Loucy (cell line): ENCODE measurements at regions not wholly inside any gene's neighbourhood (a gene's known extent, or its start where the extent isn't known, plus 50 kb on each side); places are given as distances from the start of the nearest gene placed in this dataset.
"Not testable (repeated sequence)": the region's sequence is repeated elsewhere in the genome, so short reads cannot be mapped to it uniquely, and the experiment has no call there.

Experiments used
- H2AFZ ChIP-seq: fragments of 200-600 bp; sonication (generic); 2 replicates; pipeline ENCODE4 v1.6.0; 2016; ENCODE audit warnings: antibody characterized with exemption, mild to moderate bottlenecking, low read length, moderate library complexity
- H3F3A ChIP-seq: fragments of 200-600 bp; 2 replicates; pipeline ENCODE4 v1.6.0; 2016; ENCODE audit warnings: antibody characterized with exemption, low read depth, mild to moderate bottlenecking
- H3K27me3 ChIP-seq: fragments of 200-600 bp; sonication (generic); 2 replicates; pipeline ENCODE4 v1.6.1; 2014; ENCODE audit warnings: low read length, mild to moderate bottlenecking; ENCODE audit not compliant: insufficient read depth, poor library complexity, severe bottlenecking
- H3K36me3 ChIP-seq: fragments of 200-600 bp; sonication (generic); 2 replicates; pipeline ENCODE4 v1.6.1; 2016; ENCODE audit warnings: low read length; ENCODE audit not compliant: insufficient read depth
- H3K4me1 ChIP-seq: fragments of 200-600 bp; sonication (generic); 2 replicates; pipeline ENCODE4 v1.5.1; 2014; ENCODE audit warnings: low read length, mild to moderate bottlenecking; ENCODE audit not compliant: insufficient read depth, poor library complexity, severe bottlenecking
- H3K4me2 ChIP-seq: fragments of 200-600 bp; sonication (generic); 2 replicates; pipeline ENCODE4 v1.6.0; 2014; ENCODE audit warnings: antibody characterized with exemption, low read length, low read depth, mild to moderate bottlenecking; ENCODE audit not compliant: poor library complexity, severe bottlenecking
- H3K4me3 ChIP-seq: fragments of 200-600 bp; sonication (generic); 2 replicates; pipeline ENCODE4 v1.5.1; 2014; ENCODE audit warnings: low read length, mild to moderate bottlenecking, mixed read lengths; ENCODE audit not compliant: poor library complexity, severe bottlenecking
- H3K79me2 ChIP-seq: fragments of 200-600 bp; sonication (generic); 2 replicates; pipeline ENCODE4 v1.6.1; 2014; ENCODE audit warnings: low read length; ENCODE audit not compliant: insufficient read depth
- H3K9ac ChIP-seq: fragments of 200-600 bp; sonication (generic); 2 replicates; pipeline ENCODE4 v1.6.0; 2014; ENCODE audit warnings: mild to moderate bottlenecking, low read depth, low read length, moderate library complexity; ENCODE audit not compliant: poor library complexity, severe bottlenecking
- H3K9me2 ChIP-seq: fragments of 200-600 bp; sonication (generic); replicated peaks from 2 replicates; pipeline ENCODE4 v1.6.1; 2016; ENCODE audit warnings: low read depth, low read length, mixed read lengths
- H3K9me3 ChIP-seq: fragments of 200-600 bp; sonication (generic); 2 replicates; pipeline ENCODE4 v1.6.1; 2014; ENCODE audit warnings: mild to moderate bottlenecking, antibody characterized with exemption, low read length, low read depth; ENCODE audit not compliant: insufficient read depth
- H4K20me1 ChIP-seq: fragments of 200-600 bp; sonication (generic); 2 replicates; pipeline ENCODE4 v1.6.0; 2014; ENCODE audit warnings: antibody characterized with exemption, low read length, mild to moderate bottlenecking; ENCODE audit not compliant: insufficient read depth, poor library complexity, severe bottlenecking
- CTCF ChIP-seq: fragments of 200-600 bp; sonication (generic); conservative IDR thresholded peaks from 2 replicates; pipeline ENCODE4 v1.5.1; 2014; ENCODE audit warnings: mild to moderate bottlenecking, antibody characterized with exemption, low read length
- EZH2phosphoT487 ChIP-seq: fragments of 200-600 bp; IDR thresholded peaks from 2 replicates; pipeline ENCODE4 v1.6.1; 2018; ENCODE audit warnings: antibody characterized with exemption, mild to moderate bottlenecking, moderate library complexity, borderline replicate concordance

GRCh38 chr13:83761631-83762030, 120.6 kb downstream of the SLITRK1 start:
- Histone ChIP-seq H3K36me3 (no peaks in the 10 kb centered on the region), H3K4me2 (no peak overlapping the region), H3K9ac (no peak overlapping the region), H3K79me2 (no peaks in the 10 kb centered on the region), H3K4me1 (no peaks in the 10 kb centered on the region), H2AFZ (no peak overlapping the region), H4K20me1 (no peaks in the 10 kb centered on the region), H3F3A (no peaks in the 10 kb centered on the region), H3K9me2 (no peaks in the 10 kb centered on the region), H3K9me3 (no peaks in the 10 kb centered on the region), H3K27me3 (no peaks in the 10 kb centered on the region), H3K4me3 (no peak overlapping the region)
- TF ChIP-seq CTCF (no peak), EZH2phosphoT487 (no peak)

- not testable (repeated sequence) for H3K4me2 ChIP-seq, H3F3A ChIP-seq, H3K4me3 ChIP-seq, H3K9me3 ChIP-seq, H2AFZ ChIP-seq, H3K27me3 ChIP-seq, H3K9ac ChIP-seq, H3K4me1 ChIP-seq, H3K9me2 ChIP-seq, H4K20me1 ChIP-seq, H3K36me3 ChIP-seq, H3K79me2 ChIP-seq
Measured at GRCh38 chr13:83755210-83755609, 127.1 kb downstream of the SLITRK1 start.

GRCh38 chr13:83753912-83754624, 128.2 kb downstream of the SLITRK1 start:
- Histone ChIP-seq H3K4me2 (no peak overlapping the region), H3K79me2 (no peaks in the 10 kb centered on the region), H3K27me3 (no peaks in the 10 kb centered on the region)

More at GRCh38 chr13:83753912-83754624, 128.2 kb downstream of the SLITRK1 start:
- Histone ChIP-seq H3K9ac (no peak overlapping the region), H4K20me1 (no peaks in the 10 kb centered on the region), H3F3A (no peaks in the 10 kb centered on the region), H3K4me3 (no peak overlapping the region), H3K4me1 (no peaks in the 10 kb centered on the region), H2AFZ (no peak overlapping the region), H3K9me2 (no peaks in the 10 kb centered on the region), H3K36me3 (no peaks in the 10 kb centered on the region), H3K9me3 (no peaks in the 10 kb centered on the region; the same call in 1 of the 2 replicates)
- no peak for TF ChIP-seq EZH2phosphoT487
- TF ChIP-seq CTCF = no peak
